Stimulated activated CD4-positive, alpha-beta T cell treated with anti-CD3 and anti-CD28 coated beads, Interleukin-12 subunit alpha, Interleukin-12 subunit beta, amount 100 ng/mL, for 24 hours (primary cell): ENCODE measurements at regions not wholly inside any gene's neighbourhood (a gene's known extent, or its start where the extent isn't known, plus 50 kb on each side); places are given as distances from the start of the nearest gene placed in this dataset.

Experiments
- DNase-seq, 2 experiments: peaks; one replicate each; pipeline ENCODE4 v3.0.0-alpha.2; 2020; ENCODE audit warnings: low read depth in 2 of 2

GRCh38 chr7:25314731-25315267, 86.5 kb upstream of the NPVF start:
- no peak for DNase-seq

DNA sequence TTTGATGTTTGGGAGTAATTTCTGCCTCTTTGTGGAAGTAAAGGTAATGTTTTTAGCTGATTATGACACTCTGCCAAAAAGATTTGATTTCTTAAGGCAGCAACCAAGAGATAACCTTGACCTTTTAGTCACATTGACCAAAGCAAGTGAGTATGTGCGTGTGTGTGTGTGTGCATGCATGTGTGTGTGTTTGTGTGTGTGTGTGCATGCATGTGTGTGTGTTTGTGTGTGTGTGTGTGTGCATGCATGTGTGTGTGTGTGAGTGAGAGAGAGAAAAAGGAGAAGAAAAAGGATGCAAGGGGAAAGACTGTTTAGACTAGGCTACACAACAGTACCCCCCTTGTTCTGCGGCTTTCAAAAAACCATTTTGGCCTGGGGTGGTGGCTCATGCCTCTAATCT, 88.1 kb upstream of the NPVF start:
- DNase-seq = no peak

GRCh38 chr7:25318047-25318446, 89.8 kb upstream of the NPVF start:
- DNase-seq = no peak

GRCh38 chr7:25319707-25320106, 91.4 kb upstream of the NPVF start:
- DNase-seq = no peak

DNA sequence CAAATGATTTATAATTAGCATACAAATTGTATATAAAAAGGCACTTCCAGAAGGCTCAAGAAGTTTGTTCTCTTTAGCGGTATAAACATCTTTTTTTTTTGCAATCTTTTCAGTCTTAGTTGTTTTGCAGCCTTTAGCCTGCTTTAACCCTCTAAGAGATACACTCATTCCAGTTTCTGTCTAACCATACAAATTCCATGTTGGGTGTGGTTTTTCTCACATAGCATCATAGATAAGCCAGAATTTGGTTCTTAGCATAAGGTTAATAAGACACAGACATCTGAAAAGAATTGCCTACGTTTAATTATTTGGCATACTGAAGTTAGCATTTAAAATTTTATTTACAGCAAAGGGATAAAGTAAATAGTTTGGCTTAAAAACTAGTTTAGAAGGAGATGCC, 92.5 kb upstream of the NPVF start:
- DNase-seq = no peak

DNA sequence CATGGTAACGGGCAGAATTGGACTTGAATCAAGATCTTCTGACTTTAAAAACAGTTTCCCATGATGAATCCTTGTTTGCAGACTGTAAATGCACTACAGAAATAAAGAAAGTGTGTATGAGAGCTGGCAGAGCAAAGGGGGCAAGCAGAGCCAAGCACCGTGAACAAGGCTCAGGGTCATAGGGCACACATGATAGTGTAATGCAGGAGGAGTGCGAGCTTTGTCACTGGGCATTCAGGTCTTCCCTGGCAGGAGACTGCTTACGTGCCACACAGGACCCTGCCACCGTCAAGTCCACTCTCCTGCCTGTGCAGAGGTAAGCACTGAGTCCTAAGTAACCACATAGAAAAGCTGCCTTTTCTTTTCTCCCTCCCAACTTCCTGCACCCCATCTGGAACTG, 93.1 kb upstream of the NPVF start:
- no peak for DNase-seq

GRCh38 chr7:25322473-25322872, 94.2 kb upstream of the NPVF start:
- DNase-seq = no peak

DNA sequence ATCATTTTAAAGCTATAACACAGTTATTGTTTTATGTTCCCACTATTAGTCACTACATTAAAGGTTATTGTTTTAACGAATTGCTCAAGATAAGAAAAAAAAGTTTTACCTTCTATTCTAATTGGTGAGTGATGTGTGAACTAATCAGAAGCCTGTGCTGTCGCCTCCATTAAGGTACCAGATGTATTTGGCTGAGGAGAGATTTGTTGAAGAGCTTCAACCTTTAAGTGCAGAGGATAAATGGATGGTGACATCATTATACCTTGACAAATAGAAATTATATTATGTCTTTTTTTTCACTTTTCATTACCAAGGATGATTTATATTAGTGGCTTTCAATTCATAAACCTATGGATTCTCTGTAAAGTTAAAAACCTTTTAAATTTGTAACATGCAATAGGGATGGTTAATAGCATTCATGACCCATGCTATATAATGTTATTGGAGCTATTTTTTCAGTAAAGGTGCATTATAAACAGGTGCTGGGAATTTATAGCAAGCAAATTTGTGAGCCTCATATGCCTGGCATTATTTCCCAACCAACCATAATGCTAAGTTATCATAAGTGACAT, 97.0 kb upstream of the NPVF start:
- no peak for DNase-seq

GRCh38 chr7:25326501-25327156, 98.3 kb upstream of the NPVF start:
- DNase-seq = no peak

DNA sequence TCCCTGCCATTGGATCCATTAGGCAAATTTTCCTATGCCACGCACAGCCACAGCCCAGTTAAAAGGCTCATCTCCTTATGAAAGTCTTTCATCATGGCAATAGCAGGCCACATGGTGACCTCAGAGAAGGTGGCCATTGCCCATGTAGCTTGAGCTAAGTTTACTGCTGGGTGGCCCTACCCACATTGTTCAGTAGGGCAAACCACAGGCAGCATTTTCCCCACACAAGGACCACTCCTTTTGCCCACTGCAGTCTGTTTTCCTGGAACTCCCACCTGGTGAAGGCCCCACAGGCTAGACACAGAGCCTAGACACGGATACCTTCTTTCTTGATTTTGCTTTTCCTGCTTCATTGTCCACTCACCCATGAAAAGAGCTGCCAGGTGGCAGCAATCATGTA, 101.5 kb upstream of the NPVF start:
- no peak for DNase-seq

GRCh38 chr7:25333296-25333928, 105.1 kb upstream of the NPVF start:
- no peak for DNase-seq

- no peak for DNase-seq
Measured at GRCh38 chr7:25347360-25348066, 119.2 kb upstream of the NPVF start.

- no peak for DNase-seq
Measured at GRCh38 chr7:25348104-25348503, 119.8 kb upstream of the NPVF start.

DNA sequence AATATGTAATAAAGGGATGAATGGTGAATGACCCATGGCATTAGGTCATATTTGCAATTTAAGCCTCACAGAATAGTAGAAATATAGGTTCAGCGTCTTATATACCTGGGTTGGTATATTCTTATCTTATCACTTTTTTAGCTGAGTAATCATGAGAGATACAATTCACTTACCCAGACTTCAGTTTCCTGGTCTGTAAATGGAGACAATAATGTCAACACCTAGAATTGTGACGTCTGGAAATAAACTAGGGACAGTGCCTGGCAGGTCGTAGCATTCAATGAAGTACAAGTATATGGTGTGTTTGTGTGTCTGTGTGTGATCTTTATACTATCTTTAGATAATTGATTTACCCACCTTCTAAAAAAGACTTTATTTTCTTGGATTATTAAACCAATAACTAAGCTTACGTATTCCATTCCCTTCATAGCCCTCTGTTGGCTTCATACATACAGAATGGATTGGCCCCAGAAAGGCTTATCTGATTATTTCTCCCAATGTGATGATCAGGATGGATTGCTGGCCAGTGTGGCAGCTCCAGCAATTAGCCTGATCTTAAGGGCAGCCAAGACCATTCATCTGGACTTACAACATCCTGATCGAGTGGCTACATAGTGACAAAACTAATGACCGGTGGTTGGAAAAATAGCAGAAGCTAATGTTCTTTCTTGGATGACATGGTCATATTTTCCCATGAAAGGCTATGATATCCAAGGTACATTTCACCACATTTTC, 121.2 kb upstream of the NPVF start:
- no peak for DNase-seq

DNA sequence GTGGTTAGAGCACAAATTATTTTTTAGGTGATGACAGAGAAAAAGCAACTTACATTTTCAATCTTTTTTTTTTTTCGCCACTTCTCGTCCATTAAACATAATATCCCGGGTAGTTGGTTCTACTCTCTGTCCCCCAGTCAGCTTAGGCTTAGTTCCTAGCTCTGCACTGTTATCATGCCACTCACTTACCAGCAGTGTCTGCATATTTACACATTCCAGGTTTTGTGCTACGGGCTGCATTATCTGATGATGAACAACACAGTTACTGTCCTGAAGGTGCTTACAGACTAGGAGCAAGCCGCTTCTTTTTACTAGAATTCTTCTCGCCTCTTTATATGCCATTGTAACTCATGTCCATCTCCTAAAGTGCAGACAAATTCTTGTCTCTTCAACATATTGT, 121.8 kb upstream of the NPVF start:
- no peak for DNase-seq

DNA sequence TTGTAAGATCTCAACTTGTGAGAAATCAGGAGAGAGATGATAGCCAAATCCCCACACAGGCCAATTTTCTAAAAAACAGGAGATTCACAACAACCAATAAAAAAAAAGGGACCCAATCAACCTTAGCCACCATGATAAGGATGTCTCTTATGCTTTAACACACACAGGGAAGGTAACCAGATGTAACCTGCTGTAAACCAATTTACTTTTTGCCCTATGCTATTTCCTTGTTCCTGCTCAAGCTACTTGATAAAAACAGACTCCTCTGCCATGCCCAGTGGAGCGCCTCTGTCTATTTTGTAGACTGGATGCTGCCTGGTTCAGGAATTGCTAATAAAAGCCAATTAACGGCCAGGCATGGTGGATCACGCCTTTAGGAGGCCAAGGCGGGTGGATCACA, 123.5 kb upstream of the NPVF start:
- no peak for DNase-seq

GRCh38 chr7:25353196-25353595, 124.9 kb upstream of the NPVF start:
- DNase-seq = no peak

DNA sequence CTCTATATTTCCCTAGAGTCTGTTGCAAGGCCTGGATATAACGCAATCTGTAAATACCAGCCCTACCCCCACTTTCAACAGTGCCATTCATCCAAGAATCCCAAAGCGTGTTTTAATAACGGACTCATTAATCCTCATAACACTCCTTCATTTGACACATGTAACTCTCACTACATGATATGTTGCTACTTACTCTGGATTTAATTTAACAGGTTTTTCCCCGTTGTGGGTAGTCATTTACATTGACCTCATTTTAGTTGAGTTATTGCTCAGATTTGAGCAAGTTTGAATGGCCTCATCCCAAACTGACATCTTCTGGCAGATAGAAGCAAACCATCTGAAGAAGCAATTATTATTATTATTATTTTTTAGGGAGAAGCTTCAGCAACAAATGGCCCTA, 125.4 kb upstream of the NPVF start:
- no peak for DNase-seq

- DNase-seq = no peak
Measured at GRCh38 chr7:25356534-25357151, 128.4 kb upstream of the NPVF start.

DNA sequence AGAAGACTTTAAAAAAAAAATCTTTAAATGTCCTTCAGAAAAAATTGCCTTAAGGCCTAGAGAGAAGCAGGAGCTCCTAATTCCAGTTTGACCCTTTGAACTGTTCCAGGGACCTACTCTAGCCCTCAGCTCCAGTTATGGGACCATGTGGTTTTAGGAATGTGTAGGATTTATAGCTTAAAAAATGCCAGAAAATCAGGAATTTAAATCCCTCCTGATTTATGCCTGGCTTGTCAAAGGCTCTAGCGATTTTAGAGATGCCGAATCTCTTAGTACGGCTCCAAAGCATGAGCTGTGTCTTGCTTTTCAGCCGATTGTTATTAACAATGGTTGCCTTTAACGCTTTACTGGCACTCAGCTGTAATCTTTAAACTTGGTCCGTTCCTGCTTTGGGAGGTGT, 130.6 kb upstream of the NPVF start:
- DNase-seq = no peak

DNA sequence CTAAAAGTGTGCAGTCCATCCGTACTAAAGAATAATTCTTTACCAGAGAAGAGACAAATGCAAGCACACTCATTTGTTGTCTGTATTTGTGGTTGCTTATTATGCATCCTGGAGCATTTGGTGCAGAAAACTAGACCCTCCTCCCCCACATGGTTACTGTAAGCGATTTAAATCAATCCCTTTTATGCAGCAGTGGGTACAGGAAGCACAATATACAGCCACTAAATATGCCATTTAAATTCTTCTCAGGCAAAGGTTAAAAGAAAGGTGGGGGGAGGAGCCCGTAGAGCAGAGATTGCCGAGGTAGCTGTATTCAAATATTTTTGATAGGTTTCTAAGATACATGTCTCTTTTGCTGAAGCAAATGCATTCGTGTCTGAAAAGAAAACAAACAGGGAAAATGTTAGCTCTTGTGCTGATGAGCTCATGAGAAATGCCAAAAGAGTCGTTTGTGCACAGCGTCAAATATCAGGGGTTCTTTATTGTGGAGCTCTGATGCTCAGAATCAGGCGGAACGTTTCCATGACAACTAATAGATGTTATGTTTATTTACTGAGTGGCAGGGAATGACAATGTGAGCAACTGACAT, 131.3 kb upstream of the NPVF start:
- DNase-seq = no peak
